Activated gamma-delta T cell treated with anti-CD3 and anti-CD28 coated beads, Interleukin-2, amount 50 U/mL, for 16 hours (primary cell): ENCODE measurements at regions not wholly inside any gene's neighbourhood (a gene's known extent, or its start where the extent isn't known, plus 50 kb on each side); places are given as distances from the start of the nearest gene placed in this dataset.

ENCODE experiments used
- DNase-seq: peaks from one replicate; pipeline ENCODE4 v3.0.0-alpha.2; 2020; ENCODE audit warnings: low read depth

DNA sequence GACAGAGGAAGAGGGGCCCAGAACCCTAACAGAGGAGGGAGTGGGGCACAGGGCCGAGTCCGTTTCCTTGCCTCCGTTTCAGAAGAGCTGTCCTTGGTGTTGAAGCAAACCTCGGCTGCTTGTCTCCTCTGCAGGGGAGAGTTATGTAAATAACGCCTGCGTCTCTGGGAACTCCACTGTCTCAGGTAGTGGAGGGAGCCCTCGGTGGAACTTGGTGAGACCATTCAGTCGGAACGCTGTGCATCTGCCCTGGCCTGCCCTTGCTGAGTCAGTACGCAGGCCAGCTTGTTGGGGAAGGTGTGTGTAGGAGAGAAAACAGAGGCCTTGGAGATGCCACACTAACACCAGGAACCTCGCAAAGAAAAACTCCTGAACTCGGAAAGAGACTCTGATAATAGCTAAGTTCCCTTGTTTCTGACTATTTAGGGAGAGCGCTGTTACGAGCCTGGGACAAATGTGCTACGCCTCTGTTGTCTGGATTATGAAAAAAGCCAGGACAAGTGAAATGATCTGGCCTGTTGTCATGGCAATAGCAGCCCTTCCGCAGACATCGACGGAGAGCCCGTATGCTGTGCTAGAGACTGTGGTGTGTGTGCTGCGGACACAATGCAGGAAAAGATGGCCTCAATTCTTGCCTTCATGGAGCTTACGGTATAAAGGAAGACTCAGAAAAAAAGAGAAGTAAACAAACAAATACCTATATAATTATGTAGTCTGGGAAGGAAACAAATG is 94.6 kb upstream of the AKT3 start:
- DNase-seq: no peak

- no peak for DNase-seq
Measured at GRCh38 chr1:243943671-243944428, 93.8 kb upstream of the AKT3 start.

- DNase-seq: no peak
Measured at GRCh38 chr1:243942196-243943150, 92.4 kb upstream of the AKT3 start.

DNA sequence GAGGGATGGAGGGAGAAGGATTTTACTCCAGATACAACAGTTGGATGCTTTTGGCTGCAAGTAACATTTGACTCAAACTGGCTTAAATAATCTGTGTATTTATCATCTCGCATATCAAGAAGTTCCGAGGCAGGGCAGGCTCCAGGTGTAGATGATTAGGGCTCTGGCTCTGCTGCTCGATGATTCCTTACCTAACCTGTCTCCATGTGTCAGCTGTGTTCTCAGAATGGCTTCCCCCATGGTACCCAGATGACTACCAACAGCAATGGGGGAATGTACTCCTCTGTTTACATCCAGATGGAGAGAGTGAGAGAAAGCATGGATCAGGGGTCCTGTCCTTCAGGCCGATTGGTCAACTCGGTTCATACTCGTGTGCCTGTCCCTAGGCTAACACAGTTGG is 90.4 kb upstream of the AKT3 start:
- no peak for DNase-seq

GRCh38 chr1:243939167-243939848 is 89.3 kb upstream of the AKT3 start:
- no peak for DNase-seq

- no peak for DNase-seq
Measured at GRCh38 chr1:243938208-243938607, 88.2 kb upstream of the AKT3 start.

DNA sequence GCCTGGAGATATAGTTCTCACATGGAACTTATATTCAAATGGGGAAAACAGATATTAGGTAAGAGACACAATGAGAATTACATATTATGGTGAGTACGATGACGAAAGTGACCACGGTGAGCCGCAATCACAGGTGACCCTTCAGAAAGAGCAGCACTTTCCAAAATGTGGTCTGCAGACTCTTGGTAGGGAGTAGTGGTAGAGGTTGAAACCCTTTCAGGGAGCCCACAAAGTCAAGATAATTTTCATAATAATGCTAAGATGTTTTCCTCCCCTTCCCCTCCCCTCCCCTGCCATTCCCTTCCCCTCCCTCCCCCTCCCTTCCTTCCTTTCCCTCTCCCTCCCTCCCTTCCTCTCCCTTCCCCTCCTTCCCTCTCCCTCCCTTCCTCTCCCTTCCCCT is 83.5 kb upstream of the AKT3 start:
- no peak for DNase-seq

DNA sequence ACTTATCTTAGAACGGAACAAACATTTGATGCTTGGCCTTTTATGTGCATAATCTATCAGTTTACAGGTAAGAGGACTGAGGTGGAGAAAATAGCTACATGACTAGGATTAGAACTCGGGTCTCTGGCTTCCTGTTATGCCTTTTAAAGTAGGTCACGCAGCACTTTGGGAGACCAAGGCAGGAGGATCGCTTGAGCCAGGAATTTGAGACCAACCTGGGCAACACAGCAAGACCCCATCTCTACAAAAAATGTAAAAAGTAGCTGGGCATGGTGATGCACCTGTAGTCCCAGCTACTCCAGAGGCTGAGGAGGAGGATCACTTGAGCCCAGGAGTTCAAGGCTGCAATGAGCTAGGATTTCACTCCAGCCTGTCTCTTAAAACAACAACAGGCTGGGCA is 81.9 kb upstream of the AKT3 start:
- DNase-seq: no peak

- DNase-seq: no peak
Measured at GRCh38 chr1:243930822-243931671, 81.0 kb upstream of the AKT3 start.

DNA sequence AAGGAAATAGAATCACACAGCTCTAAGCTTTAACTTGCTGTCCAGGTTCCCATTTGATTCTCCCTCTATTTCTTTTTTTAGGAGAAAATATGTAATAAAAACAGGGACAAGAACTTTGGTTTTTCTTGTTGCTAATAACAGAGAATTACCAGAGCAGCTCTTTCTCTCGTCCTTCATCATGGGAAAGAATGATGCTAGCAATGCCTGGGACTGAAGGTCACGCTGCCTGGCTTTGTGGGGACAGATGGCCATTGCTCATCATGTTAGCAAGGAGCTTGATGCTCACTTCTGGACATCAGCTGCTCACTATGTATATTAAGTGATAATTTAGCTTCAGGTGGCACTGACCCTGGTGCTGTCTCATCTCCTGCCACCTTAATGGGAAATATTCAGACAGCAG is 77.3 kb upstream of the AKT3 start:
- no peak for DNase-seq

DNA sequence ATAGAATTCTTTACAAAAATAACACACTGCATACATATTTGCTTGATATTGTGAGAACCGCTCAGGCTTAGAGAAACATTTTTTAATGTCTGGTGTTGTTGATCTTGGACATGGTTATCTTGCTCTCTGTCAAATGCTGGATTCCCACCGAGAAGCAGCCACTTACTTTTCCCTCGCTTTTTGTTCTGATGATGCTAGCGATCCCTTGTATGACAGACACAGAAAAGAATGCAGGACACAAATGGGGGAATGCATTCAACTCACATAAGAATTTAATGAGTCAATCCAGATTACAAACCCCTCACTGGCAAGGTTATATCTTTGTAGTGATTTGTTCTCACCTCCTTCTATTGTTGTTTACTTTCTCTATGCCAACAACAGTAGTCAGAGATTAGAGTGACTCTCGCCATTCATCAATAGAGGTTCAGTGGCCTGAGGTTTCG is 76.8 kb upstream of the AKT3 start:
- DNase-seq: no peak

DNA sequence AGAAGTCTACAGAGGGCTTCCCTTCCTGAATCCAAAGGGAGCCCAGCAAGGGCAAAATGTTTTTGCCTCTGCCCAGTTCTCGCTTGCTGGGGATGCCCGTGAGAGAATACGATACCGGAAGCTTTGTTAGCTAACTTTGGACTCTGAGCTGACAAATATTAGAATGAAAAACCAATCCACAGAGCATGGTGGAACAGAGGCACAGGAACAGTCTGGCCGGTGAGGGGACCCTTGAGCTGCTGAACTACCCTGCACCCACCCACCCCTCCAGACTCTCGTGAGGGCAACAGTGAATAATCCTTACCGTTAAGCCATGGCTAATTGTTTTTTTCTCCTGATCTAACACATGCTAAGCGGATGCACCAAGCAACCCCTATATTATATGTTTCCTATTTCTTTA is 76.3 kb upstream of the AKT3 start:
- DNase-seq: no peak

GRCh38 chr1:243924588-243925349 is 74.7 kb upstream of the AKT3 start:
- DNase-seq: no peak

- no peak for DNase-seq
Measured at GRCh38 chr1:243924188-243924587, 74.1 kb upstream of the AKT3 start.

DNA sequence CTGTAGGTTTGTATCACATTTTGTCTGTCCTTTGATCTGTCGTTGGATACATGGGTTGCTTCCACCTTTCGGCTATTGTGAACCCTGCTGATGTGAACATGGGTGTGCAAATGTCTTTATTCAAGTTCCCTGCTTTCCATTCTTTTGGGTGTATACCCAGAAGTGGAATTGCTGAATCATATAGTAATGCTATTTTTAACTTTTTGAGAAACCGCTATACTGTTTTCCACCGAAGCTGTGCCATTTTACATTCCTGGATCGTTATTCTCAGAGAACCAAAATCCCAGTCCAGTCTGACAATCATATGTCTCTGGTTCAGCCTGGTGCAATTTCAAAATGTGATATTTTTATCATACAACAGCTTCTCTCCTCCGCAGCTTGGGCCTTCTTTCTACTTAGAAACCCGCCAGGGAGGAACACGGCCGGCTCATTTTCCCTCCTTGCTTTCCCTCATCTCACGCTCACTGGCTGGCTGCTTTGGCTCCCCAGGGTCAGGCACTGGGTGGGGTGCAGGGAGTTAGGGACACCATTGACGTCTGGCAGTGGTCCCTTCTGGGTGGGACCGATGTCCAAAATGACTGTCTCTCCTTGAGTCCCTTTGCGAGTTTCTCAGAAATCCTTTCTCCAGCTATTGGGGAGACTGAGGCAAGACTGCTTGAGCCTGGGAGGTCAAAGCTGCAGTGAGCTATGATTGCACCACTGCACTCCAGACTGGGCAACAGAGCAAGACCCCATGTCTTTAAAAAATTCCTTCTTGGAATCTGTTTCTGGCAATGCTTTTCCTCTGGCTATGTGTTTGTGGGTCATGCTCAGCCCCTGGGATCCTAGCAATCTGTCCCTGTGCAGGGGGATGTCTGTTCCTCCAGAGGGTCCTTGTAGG is 73.5 kb upstream of the AKT3 start:
- no peak for DNase-seq

DNA sequence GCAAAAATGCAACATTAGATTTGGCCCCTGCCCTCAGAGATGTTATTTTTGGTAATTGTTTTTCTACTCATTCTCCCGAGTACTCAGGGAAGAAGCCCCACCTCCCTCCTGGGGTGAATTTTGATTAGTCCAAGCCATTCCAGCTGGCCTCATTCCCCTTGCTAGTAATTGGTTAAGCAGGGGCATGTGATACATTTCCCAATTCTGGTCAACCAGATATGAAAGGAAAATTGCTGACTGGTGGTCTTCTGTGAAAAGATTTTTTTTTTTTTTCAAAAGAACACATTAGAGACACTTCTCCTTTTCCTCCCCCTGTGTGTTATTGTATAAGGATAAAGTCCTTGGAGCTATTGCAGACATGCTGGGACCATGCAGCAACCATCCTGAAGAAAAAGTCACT is 71.1 kb upstream of the AKT3 start:
- no peak for DNase-seq

DNA sequence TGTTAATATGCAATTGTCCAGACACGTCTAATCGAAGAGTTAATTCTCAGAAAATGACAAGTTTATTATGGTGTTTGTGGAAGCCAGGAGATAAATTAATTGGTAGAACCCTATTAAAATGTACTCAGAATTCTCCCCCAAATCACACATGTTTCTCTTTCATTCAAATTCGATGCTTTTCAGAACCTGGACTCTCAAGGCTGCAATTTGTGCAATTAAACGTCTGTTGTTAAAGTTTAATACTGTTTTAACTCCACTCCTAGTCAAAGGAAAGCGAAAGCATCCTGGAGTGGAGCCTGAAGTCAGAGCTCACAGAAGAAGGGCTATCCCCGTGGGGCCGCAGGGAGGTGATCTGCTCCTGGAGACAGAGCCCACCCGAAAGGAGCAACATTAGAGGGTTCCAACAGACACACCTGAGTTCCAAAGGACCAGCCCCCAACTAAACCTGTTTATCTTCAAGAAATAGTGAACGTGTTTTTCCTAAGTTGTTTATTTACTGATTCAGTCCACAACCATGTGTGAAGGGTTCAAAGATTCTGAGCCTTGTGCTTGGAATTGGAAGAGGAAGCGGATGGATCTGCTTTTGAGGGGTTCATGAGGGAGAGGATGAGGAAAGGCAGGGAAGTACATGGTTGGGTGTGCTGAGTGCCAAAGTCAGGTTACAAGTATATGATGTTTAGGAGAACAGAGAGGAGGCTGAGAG is 68.0 kb upstream of the AKT3 start:
- no peak for DNase-seq

DNA sequence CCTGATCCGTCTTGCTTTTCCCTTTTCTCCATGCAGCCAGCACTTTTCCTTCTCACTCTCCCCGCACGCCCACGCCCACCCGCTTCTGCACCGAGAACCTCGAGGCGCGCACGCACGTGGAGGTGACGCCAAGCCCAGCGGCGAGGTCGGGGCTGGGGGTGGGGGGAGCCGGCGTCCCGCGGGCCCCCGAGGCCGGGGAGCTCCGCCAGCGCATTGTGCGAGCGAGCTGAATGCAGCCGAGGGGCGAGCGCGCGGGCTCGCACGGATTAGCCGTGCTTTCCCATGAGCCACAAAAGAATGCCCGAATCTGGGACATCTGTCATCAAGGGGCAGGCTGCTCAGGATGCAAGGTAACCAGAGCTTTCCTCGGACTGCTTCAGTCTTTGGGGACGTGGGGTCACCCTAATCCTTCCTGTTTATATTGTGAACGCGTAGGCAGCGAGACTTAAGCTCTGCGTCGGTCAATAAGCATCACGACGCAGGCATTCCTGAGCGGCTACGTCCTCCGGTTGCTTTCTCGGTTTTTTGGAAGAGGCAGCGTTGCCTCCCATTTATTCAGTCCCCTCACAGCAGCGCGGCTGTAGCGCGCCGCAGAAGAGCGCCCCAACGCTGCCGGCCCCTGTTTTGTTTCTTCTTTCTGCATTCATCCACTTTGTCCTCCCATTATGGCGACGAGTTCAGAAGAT is 67.3 kb upstream of the AKT3 start:
- no peak for DNase-seq
